ENCODE measurements at regions not wholly inside any gene's neighbourhood (a gene's known extent, or its start where the extent isn't known, plus 50 kb on each side); places are given as distances from the start of the nearest gene placed in this dataset.
A peak's percentile ranks its signal among the peaks of the same experiment; 100 is the strongest.

DNA sequence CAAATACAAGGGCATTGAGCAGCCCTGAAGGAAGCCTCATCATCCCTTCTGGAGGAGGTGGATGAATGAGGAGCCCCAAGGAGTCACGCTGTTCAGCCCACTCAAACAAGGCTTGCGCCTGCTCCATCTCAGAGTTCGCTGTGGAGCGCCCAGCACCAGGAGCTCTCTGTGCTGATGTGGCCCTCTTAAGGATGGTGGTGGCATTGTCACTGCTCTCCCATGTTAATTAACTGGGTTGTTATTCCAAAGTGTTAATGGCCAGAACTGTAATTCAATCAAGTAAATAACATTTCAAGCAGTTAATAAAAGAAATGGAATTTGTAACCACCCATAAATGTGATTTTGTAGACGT is 726.0 kb upstream of the RAB6C start:
- Mint-ChIP-seq H3K27ac (no peak overlapping the region), H3K4me1 (peaks cover 13% of the 10 kb centered on the region), H3K36me3 (peaks cover under 1% of the 10 kb centered on the region), H3K9me3 (peaks cover 6% of the 10 kb centered on the region), H3K4me3 (no peak overlapping the region), H3K27me3 (ENCODE audit: insufficient read depth, low read depth) (peaks cover 5% of the 10 kb centered on the region)
- Histone ChIP-seq H3K4me2 (no peak overlapping the region), H3K9me3 (ENCODE audit: low read depth) (no peaks in the 10 kb centered on the region), H3K36me3 (no peaks in the 10 kb centered on the region), H3F3A (ENCODE audit: low read depth) (peaks cover 2% of the 10 kb centered on the region), H3K4me3 (no peak overlapping the region), H3K4me1 (no peaks in the 10 kb centered on the region), H3K27me3 (no peaks in the 10 kb centered on the region), H4K20me1 (ENCODE audit: low read depth) (no peaks in the 10 kb centered on the region), H3K79me2 (ENCODE audit: low read depth) (no peaks in the 10 kb centered on the region), H3K9ac (no peak overlapping the region), H3K27ac (no peak overlapping the region), H2AFZ (replicated peaks) (no peak overlapping the region)
- DNase-seq (ENCODE audit: low spot score): peak; percentile 69
- TF ChIP-seq EZH2 (IDR thresholded peaks at IDR 0.05): no peak
- peak; percentile 61 for TF ChIP-seq CTCF (IDR thresholded peaks at IDR 0.05)

GRCh38 chr2:129254718-129255117 is 724.7 kb upstream of the RAB6C start:
- Histone ChIP-seq H3K27ac (no peak overlapping the region), H4K20me1 (ENCODE audit: low read depth) (no peaks in the 10 kb centered on the region), H3K4me3 (no peak overlapping the region), H3F3A (ENCODE audit: low read depth) (no peaks in the 10 kb centered on the region), H3K9ac (no peak overlapping the region), H3K79me2 (ENCODE audit: low read depth) (no peaks in the 10 kb centered on the region), H2AFZ (replicated peaks) (no peak overlapping the region), H3K4me1 (no peaks in the 10 kb centered on the region), H3K36me3 (no peaks in the 10 kb centered on the region), H3K27me3 (no peaks in the 10 kb centered on the region), H3K9me3 (ENCODE audit: low read depth) (no peaks in the 10 kb centered on the region), H3K4me2 (no peak overlapping the region)
- Mint-ChIP-seq H3K9me3 (peaks cover 12% of the 10 kb centered on the region), H3K4me3 (peak overlapping the region; percentile 6), H3K27ac (no peak overlapping the region), H3K4me1 (peaks cover 12% of the 10 kb centered on the region), H3K36me3 (peaks cover 3% of the 10 kb centered on the region), H3K27me3 (ENCODE audit: insufficient read depth, low read depth) (peaks cover 5% of the 10 kb centered on the region)
- TF ChIP-seq EZH2 (IDR thresholded peaks at IDR 0.05) (no peak), CTCF (IDR thresholded peaks at IDR 0.05) (no peak), EZH2phosphoT487 (IDR thresholded peaks at IDR 0.05) (no peak)
- DNase-seq (ENCODE audit: low spot score): no peak

- Mint-ChIP-seq H3K9me3 (peaks cover 12% of the 10 kb centered on the region), H3K27me3 (ENCODE audit: insufficient read depth, low read depth) (peaks cover 5% of the 10 kb centered on the region), H3K4me1 (peaks cover 12% of the 10 kb centered on the region), H3K4me3 (no peak overlapping the region), H3K27ac (no peak overlapping the region), H3K36me3 (peaks cover 3% of the 10 kb centered on the region)
- no peaks in the 10 kb centered on the region for H3F3A ChIP-seq (ENCODE audit: low read depth)
- H3K9ac ChIP-seq: no peak overlapping the region
- no peak overlapping the region for H2AFZ ChIP-seq (replicated peaks)
- DNase-seq (ENCODE audit: low spot score): no peak
- H3K4me1 ChIP-seq: no peaks in the 10 kb centered on the region
- H3K27me3 ChIP-seq: no peaks in the 10 kb centered on the region
- no peak overlapping the region for H3K27ac ChIP-seq
- H4K20me1 ChIP-seq (ENCODE audit: low read depth): no peaks in the 10 kb centered on the region
- no peaks in the 10 kb centered on the region for H3K79me2 ChIP-seq (ENCODE audit: low read depth)
- H3K4me3 ChIP-seq: no peak overlapping the region
- no peaks in the 10 kb centered on the region for H3K36me3 ChIP-seq
- H3K4me2 ChIP-seq: no peak overlapping the region
- no peaks in the 10 kb centered on the region for H3K9me3 ChIP-seq (ENCODE audit: low read depth)
- TF ChIP-seq EZH2 (IDR thresholded peaks at IDR 0.05) (no peak), CTCF (IDR thresholded peaks at IDR 0.05) (no peak), EZH2phosphoT487 (IDR thresholded peaks at IDR 0.05) (no peak)
Observed at GRCh38 chr2:129255610-129256313, 723.7 kb upstream of the RAB6C start.

Data from neural progenitor cell (in vitro differentiated cells).